ENCODE measurements at regions not wholly inside any gene's neighbourhood (a gene's known extent, or its start where the extent isn't known, plus 50 kb on each side); places are given as distances from the start of the nearest gene placed in this dataset.

GRCh38 chr6:95209074-95209473, 368.3 kb upstream of the MANEA start:
- H3K36me3 Mint-ChIP-seq = no peaks in the 10 kb centered on the region

GRCh38 chr6:95216555-95216954, 360.8 kb upstream of the MANEA start:
- POLR2A ChIA-PET = no interaction called here
- Mint-ChIP-seq H3K27me3 (no peaks in the 10 kb centered on the region), H3K4me3 (no peak overlapping the region), H3K9me3 (peaks cover 0 to 8% (median 0%) of the 10 kb centered on the region in 11 donors), H3K27ac (no peak overlapping the region), H3K4me1 (no peaks in the 10 kb centered on the region), H3K36me3 (no peaks in the 10 kb centered on the region)
- no peak for DNase-seq
- intact Hi-C loops (cut with micrococcal nuclease) = no loop called here
- H3K4me3 ChIP-seq (ENCODE audit: low read length) = no peak overlapping the region
- no peaks in the 10 kb centered on the region for H3K36me3 ChIP-seq (ENCODE audit: control insufficient read depth in 2 of 3, insufficient read depth in 3 of 3, low read length in 3 of 3)
- no peak for ATAC-seq
- H3K27ac ChIP-seq (ENCODE audit: low read depth, low read length) = no peak overlapping the region
- H3K4me1 ChIP-seq (ENCODE audit: control insufficient read depth in 2 of 2, insufficient read depth in 2 of 2, low read length in 2 of 2) = no peaks in the 10 kb centered on the region
- H3K9me3 ChIP-seq (ENCODE audit: control insufficient read depth in 2 of 3, low read length in 3 of 3) = no peaks in the 10 kb centered on the region
- CTCF ChIA-PET = no interaction called here
- H3K27me3 ChIP-seq (ENCODE audit: control insufficient read depth in 2 of 2, insufficient read depth in 2 of 2, low read length in 2 of 2) = no peaks in the 10 kb centered on the region

More at GRCh38 chr6:95209074-95209473, 368.3 kb upstream of the MANEA start:
- Histone ChIP-seq H3K36me3 (ENCODE audit: control insufficient read depth in 2 of 3, insufficient read depth in 3 of 3, low read length in 3 of 3) (no peaks in the 10 kb centered on the region), H3K4me3 (ENCODE audit: low read length) (no peak overlapping the region), H3K4me1 (ENCODE audit: control insufficient read depth in 2 of 2, insufficient read depth in 2 of 2, low read length in 2 of 2) (no peaks in the 10 kb centered on the region), H3K27ac (ENCODE audit: low read depth, low read length) (no peak overlapping the region), H3K27me3 (ENCODE audit: control insufficient read depth in 2 of 2, insufficient read depth in 2 of 2, low read length in 2 of 2) (no peaks in the 10 kb centered on the region), H3K9me3 (ENCODE audit: control insufficient read depth in 2 of 3, low read length in 3 of 3) (no peaks in the 10 kb centered on the region)
- no peak for ATAC-seq
- intact Hi-C loops (cut with micrococcal nuclease) = no loop called here
- no peak overlapping the region for H3K4me3 Mint-ChIP-seq
- DNase-seq = no peak
- no peaks in the 10 kb centered on the region for H3K27me3 Mint-ChIP-seq
- no peaks in the 10 kb centered on the region for H3K9me3 Mint-ChIP-seq
- ChIA-PET POLR2A (no interaction called here), CTCF (no interaction called here)
- H3K27ac Mint-ChIP-seq = no peak overlapping the region
- H3K4me1 Mint-ChIP-seq = no peaks in the 10 kb centered on the region

- ATAC-seq (no peak), DNase-seq (no peak)
- no peak overlapping the region for H3K4me3 Mint-ChIP-seq
- no peaks in the 10 kb centered on the region for H3K9me3 Mint-ChIP-seq
- Histone ChIP-seq H3K36me3 (ENCODE audit: control insufficient read depth in 2 of 3, insufficient read depth in 3 of 3, low read length in 3 of 3) (no peaks in the 10 kb centered on the region), H3K9me3 (ENCODE audit: control insufficient read depth in 2 of 3, low read length in 3 of 3) (no peaks in the 10 kb centered on the region), H3K27me3 (ENCODE audit: control insufficient read depth in 2 of 2, insufficient read depth in 2 of 2, low read length in 2 of 2) (no peaks in the 10 kb centered on the region), H3K4me3 (ENCODE audit: low read length) (no peak overlapping the region), H3K27ac (ENCODE audit: low read depth, low read length) (no peak overlapping the region), H3K4me1 (ENCODE audit: control insufficient read depth in 2 of 2, insufficient read depth in 2 of 2, low read length in 2 of 2) (no peaks in the 10 kb centered on the region)
- CTCF ChIA-PET = no interaction called here
- no peaks in the 10 kb centered on the region for H3K27me3 Mint-ChIP-seq
- H3K4me1 Mint-ChIP-seq = no peaks in the 10 kb centered on the region
- H3K27ac Mint-ChIP-seq = no peak overlapping the region
- POLR2A ChIA-PET = no interaction called here
- no peaks in the 10 kb centered on the region for H3K36me3 Mint-ChIP-seq
- intact Hi-C loops (cut with micrococcal nuclease) = no loop called here
These were observed 350.0 kb upstream of the MANEA start for GRCh38 chr6:95227351-95227750.

GRCh38 chr6:95228636-95229035, 348.7 kb upstream of the MANEA start:
- Histone ChIP-seq H3K4me1 (ENCODE audit: control insufficient read depth in 2 of 2, insufficient read depth in 2 of 2, low read length in 2 of 2) (no peaks in the 10 kb centered on the region), H3K36me3 (ENCODE audit: control insufficient read depth in 2 of 3, insufficient read depth in 3 of 3, low read length in 3 of 3) (no peaks in the 10 kb centered on the region), H3K27ac (ENCODE audit: low read depth, low read length) (no peak overlapping the region), H3K9me3 (ENCODE audit: control insufficient read depth in 2 of 3, low read length in 3 of 3) (no peaks in the 10 kb centered on the region), H3K4me3 (ENCODE audit: low read length) (no peak overlapping the region), H3K27me3 (ENCODE audit: control insufficient read depth in 2 of 2, insufficient read depth in 2 of 2, low read length in 2 of 2) (no peaks in the 10 kb centered on the region)
- DNase-seq (no peak), ATAC-seq (no peak)
- Mint-ChIP-seq H3K4me1 (no peaks in the 10 kb centered on the region), H3K27me3 (no peaks in the 10 kb centered on the region), H3K4me3 (no peak overlapping the region), H3K36me3 (no peaks in the 10 kb centered on the region), H3K27ac (no peak overlapping the region), H3K9me3 (no peaks in the 10 kb centered on the region)
- ChIA-PET CTCF (no interaction called here), POLR2A (no interaction called here)
- intact Hi-C loops (cut with micrococcal nuclease) = no loop called here

- CTCF ChIA-PET = no interaction called here
- Mint-ChIP-seq H3K27ac (no peak overlapping the region), H3K4me1 (no peaks in the 10 kb centered on the region), H3K36me3 (no peaks in the 10 kb centered on the region), H3K27me3 (no peaks in the 10 kb centered on the region), H3K9me3 (no peaks in the 10 kb centered on the region), H3K4me3 (no peak overlapping the region)
- Histone ChIP-seq H3K27ac (ENCODE audit: low read depth, low read length) (no peak overlapping the region), H3K27me3 (ENCODE audit: control insufficient read depth in 2 of 2, insufficient read depth in 2 of 2, low read length in 2 of 2) (no peaks in the 10 kb centered on the region), H3K4me3 (ENCODE audit: low read length) (no peak overlapping the region), H3K36me3 (ENCODE audit: control insufficient read depth in 2 of 3, insufficient read depth in 3 of 3, low read length in 3 of 3) (no peaks in the 10 kb centered on the region), H3K9me3 (ENCODE audit: control insufficient read depth in 2 of 3, low read length in 3 of 3) (no peaks in the 10 kb centered on the region), H3K4me1 (ENCODE audit: control insufficient read depth in 2 of 2, insufficient read depth in 2 of 2, low read length in 2 of 2) (no peaks in the 10 kb centered on the region)
- ATAC-seq (no peak), DNase-seq (no peak)
- intact Hi-C loops (cut with micrococcal nuclease) = no loop called here
- POLR2A ChIA-PET = no interaction called here
These were observed 347.1 kb upstream of the MANEA start for GRCh38 chr6:95230071-95230740.

- intact Hi-C loops (cut with micrococcal nuclease) = no loop called here
- H3K4me3 ChIP-seq (ENCODE audit: low read length) = no peak overlapping the region
- DNase-seq = no peak
- POLR2A ChIA-PET = no interaction called here
- no peak for ATAC-seq
- CTCF ChIA-PET = no interaction called here
- Mint-ChIP-seq H3K4me3 (no peak overlapping the region), H3K4me1 (no peaks in the 10 kb centered on the region), H3K27ac (no peak overlapping the region), H3K36me3 (no peaks in the 10 kb centered on the region), H3K9me3 (no peaks in the 10 kb centered on the region), H3K27me3 (no peaks in the 10 kb centered on the region)
- no peak overlapping the region for H3K27ac ChIP-seq (ENCODE audit: low read depth, low read length)
- no peaks in the 10 kb centered on the region for H3K36me3 ChIP-seq (ENCODE audit: control insufficient read depth in 2 of 3, insufficient read depth in 3 of 3, low read length in 3 of 3)
- no peaks in the 10 kb centered on the region for H3K9me3 ChIP-seq (ENCODE audit: control insufficient read depth in 2 of 3, low read length in 3 of 3)
- no peaks in the 10 kb centered on the region for H3K4me1 ChIP-seq (ENCODE audit: control insufficient read depth in 2 of 2, insufficient read depth in 2 of 2, low read length in 2 of 2)
- H3K27me3 ChIP-seq (ENCODE audit: control insufficient read depth in 2 of 2, insufficient read depth in 2 of 2, low read length in 2 of 2) = no peaks in the 10 kb centered on the region
These were observed 345.9 kb upstream of the MANEA start for GRCh38 chr6:95231416-95231815.

- CTCF ChIA-PET = no interaction called here
- no peaks in the 10 kb centered on the region for H3K9me3 ChIP-seq (ENCODE audit: control insufficient read depth in 2 of 3, low read length in 3 of 3)
- no peaks in the 10 kb centered on the region for H3K36me3 Mint-ChIP-seq
- no peak overlapping the region for H3K4me3 Mint-ChIP-seq
- ATAC-seq (no peak), DNase-seq (no peak)
- POLR2A ChIA-PET = no interaction called here
- no peak overlapping the region for H3K27ac Mint-ChIP-seq
- H3K27me3 ChIP-seq (ENCODE audit: control insufficient read depth in 2 of 2, insufficient read depth in 2 of 2, low read length in 2 of 2) = no peaks in the 10 kb centered on the region
- H3K4me1 Mint-ChIP-seq = no peaks in the 10 kb centered on the region
- no peaks in the 10 kb centered on the region for H3K36me3 ChIP-seq (ENCODE audit: control insufficient read depth in 2 of 3, insufficient read depth in 3 of 3, low read length in 3 of 3)
- intact Hi-C loops (cut with micrococcal nuclease) = no loop called here
- no peak overlapping the region for H3K4me3 ChIP-seq (ENCODE audit: low read length)
- no peak overlapping the region for H3K27ac ChIP-seq (ENCODE audit: low read depth, low read length)
- H3K4me1 ChIP-seq (ENCODE audit: control insufficient read depth in 2 of 2, insufficient read depth in 2 of 2, low read length in 2 of 2) = no peaks in the 10 kb centered on the region
- H3K27me3 Mint-ChIP-seq = no peaks in the 10 kb centered on the region
- peaks cover 0 to 2% (median 0%) of the 10 kb centered on the region in 11 donors for H3K9me3 Mint-ChIP-seq
These were observed 344.9 kb upstream of the MANEA start for GRCh38 chr6:95232446-95232845.

Measured in naive thymus-derived CD4-positive, alpha-beta T cell (primary cell).